ENCODE measurements at regions not wholly inside any gene's neighbourhood (a gene's known extent, or its start where the extent isn't known, plus 50 kb on each side); places are given as distances from the start of the nearest gene placed in this dataset.

DNA sequence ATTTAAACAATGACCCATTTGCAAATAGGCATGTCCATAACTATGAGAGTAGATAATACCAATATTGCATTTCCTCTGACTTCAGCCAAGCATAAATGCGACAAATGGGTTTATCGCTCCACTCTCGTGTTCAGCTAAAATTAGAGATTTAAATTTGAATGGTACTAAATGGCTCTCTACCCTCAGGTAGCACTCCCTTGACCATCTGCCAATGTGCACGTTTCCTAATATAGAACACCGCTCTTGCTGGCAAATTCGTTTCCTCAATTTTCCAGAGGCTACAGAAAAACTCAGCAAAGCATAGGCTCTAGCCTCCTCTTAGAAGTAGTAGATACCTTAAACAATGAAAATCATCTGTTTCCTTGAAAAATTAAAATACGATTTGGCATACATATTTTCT, 251.6 kb downstream of the ADGRA3 start:
- Histone ChIP-seq H3K27ac (ENCODE audit: low read length) (no peak overlapping the region), H3K4me1 (ENCODE audit: insufficient read depth, low read length) (no peaks in the 10 kb centered on the region), H3K9ac (ENCODE audit: low read depth, low read length) (no peak overlapping the region), H3K27me3 (ENCODE audit: insufficient read depth, low read length) (no peaks in the 10 kb centered on the region), H3K36me3 (ENCODE audit: insufficient read depth, low read depth, low read length) (no peaks in the 10 kb centered on the region), H3K4me3 (ENCODE audit: low read length) (no peak overlapping the region), H3K9me3 (ENCODE audit: insufficient read depth, low read depth, low read length) (no peaks in the 10 kb centered on the region; the same call in 1 of the 2 replicates)

GRCh38 chr4:22253431-22253830, 262.4 kb downstream of the ADGRA3 start:
- Histone ChIP-seq H3K9me3 (ENCODE audit: insufficient read depth, low read depth, low read length) (no peaks in the 10 kb centered on the region), H3K4me3 (ENCODE audit: low read length) (no peak overlapping the region), H3K27ac (ENCODE audit: low read length) (no peak overlapping the region), H3K27me3 (ENCODE audit: insufficient read depth, low read length) (no peaks in the 10 kb centered on the region), H3K36me3 (ENCODE audit: insufficient read depth, low read depth, low read length) (no peaks in the 10 kb centered on the region), H3K9ac (ENCODE audit: low read depth, low read length) (no peak overlapping the region), H3K4me1 (ENCODE audit: insufficient read depth, low read length) (no peaks in the 10 kb centered on the region)

DNA sequence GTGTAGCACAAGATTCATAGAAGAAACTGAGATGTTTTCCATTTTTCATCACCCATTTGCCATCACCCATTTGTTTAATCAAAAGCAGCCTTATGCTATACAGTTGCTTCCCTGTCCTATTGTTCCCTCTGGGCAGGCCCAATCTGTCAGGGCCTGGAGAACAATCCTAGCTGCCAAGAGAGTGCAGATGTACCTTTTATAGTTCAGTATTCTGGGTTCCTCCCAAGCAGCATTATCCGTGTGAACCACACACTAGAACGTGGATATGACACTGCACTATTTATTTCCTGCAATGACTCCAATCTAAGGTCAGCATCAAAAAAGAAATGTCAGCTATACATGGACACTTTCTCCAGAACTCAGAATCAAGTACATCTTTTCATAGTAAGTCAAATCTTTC, 269.0 kb downstream of the ADGRA3 start:
- Histone ChIP-seq H3K4me3 (ENCODE audit: low read length) (no peak overlapping the region), H3K36me3 (ENCODE audit: insufficient read depth, low read depth, low read length) (no peaks in the 10 kb centered on the region), H3K9me3 (ENCODE audit: insufficient read depth, low read depth, low read length) (no peaks in the 10 kb centered on the region), H3K4me1 (ENCODE audit: insufficient read depth, low read length) (no peaks in the 10 kb centered on the region), H3K9ac (ENCODE audit: low read depth, low read length) (no peak overlapping the region), H3K27ac (ENCODE audit: low read length) (no peak overlapping the region), H3K27me3 (ENCODE audit: insufficient read depth, low read length) (no peaks in the 10 kb centered on the region)

DNA sequence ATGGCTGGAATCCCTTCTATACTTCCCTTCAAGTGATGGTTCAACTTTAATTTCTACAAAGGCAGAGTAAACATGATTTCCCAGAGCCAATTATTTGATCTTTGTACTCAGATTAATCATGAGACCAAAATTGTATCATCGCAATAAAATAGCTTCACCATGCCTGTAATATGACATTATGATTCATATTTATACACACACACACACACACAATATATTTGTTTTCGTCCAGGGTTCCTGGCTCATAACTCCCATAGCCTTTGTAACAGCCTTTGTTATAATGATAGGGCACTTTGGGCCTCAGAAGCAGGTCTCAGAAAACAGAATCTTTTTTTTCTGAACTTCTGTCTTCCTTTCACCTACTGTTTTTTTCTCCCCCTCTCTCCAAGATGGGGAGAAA, 270.6 kb downstream of the ADGRA3 start:
- no peaks in the 10 kb centered on the region for H3K4me1 ChIP-seq (ENCODE audit: insufficient read depth, low read length)
- H3K4me3 ChIP-seq (ENCODE audit: low read length), result no peak overlapping the region
- H3K27ac ChIP-seq (ENCODE audit: low read length), result no peak overlapping the region
- no peak overlapping the region for H3K9ac ChIP-seq (ENCODE audit: low read depth, low read length)
- no peaks in the 10 kb centered on the region for H3K9me3 ChIP-seq (ENCODE audit: insufficient read depth, low read depth, low read length)
- no peaks in the 10 kb centered on the region for H3K36me3 ChIP-seq (ENCODE audit: insufficient read depth, low read depth, low read length)
- no peaks in the 10 kb centered on the region for H3K27me3 ChIP-seq (ENCODE audit: insufficient read depth, low read length)

DNA sequence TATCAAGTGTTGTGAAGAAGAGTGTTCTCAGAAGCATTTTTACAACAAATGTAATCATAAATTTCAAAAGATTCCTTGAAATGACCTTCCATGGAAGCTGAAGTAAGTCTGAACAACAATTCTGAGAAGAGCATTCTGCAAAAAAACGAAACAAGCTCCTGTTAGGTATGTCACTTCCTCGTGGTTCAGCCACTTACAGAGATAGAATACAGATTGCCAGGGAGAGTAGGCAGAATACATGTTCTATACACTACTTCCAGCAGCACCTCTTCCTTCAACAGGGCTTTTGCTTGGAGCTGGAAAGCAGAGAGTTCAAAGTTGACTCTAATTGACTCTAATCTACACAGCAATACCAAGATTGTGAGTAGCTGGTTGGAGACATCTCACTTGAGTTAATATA, 274.5 kb downstream of the ADGRA3 start:
- H3K4me3 ChIP-seq (ENCODE audit: low read length), result no peak overlapping the region
- no peak overlapping the region for H3K9ac ChIP-seq (ENCODE audit: low read depth, low read length)
- H3K27ac ChIP-seq (ENCODE audit: low read length), result no peak overlapping the region
- H3K27me3 ChIP-seq (ENCODE audit: insufficient read depth, low read length), result no peaks in the 10 kb centered on the region
- H3K36me3 ChIP-seq (ENCODE audit: insufficient read depth, low read depth, low read length), result no peaks in the 10 kb centered on the region
- peaks cover 14% of the 10 kb centered on the region; the same call in 1 of the 2 replicates for H3K4me1 ChIP-seq (ENCODE audit: insufficient read depth, low read length)
- H3K9me3 ChIP-seq (ENCODE audit: insufficient read depth, low read depth, low read length), result no peaks in the 10 kb centered on the region

DNA sequence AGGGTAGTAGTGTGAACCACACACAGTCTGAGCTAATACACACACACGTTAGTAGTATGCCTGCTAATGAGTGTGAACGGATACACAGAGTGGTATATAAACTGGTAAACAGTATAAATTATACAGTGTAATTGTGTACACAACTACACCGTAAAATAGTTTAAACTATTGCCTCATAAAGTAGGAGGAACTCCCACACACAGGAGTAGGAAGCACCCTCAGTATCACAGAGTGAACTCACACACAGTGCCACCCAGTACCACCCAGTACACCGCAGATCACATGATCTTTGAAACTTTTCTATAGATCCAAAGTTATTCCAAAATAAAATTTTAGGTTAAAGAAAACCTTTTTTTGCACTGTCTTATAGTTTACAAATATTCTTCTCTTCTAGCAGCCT, 275.1 kb downstream of the ADGRA3 start:
- Histone ChIP-seq H3K27me3 (ENCODE audit: insufficient read depth, low read length) (no peaks in the 10 kb centered on the region), H3K4me1 (ENCODE audit: insufficient read depth, low read length) (peaks cover 14% of the 10 kb centered on the region; the same call in 1 of the 2 replicates), H3K9me3 (ENCODE audit: insufficient read depth, low read depth, low read length) (no peaks in the 10 kb centered on the region), H3K9ac (ENCODE audit: low read depth, low read length) (no peak overlapping the region), H3K27ac (ENCODE audit: low read length) (no peak overlapping the region), H3K4me3 (ENCODE audit: low read length) (no peak overlapping the region), H3K36me3 (ENCODE audit: insufficient read depth, low read depth, low read length) (no peaks in the 10 kb centered on the region)

- H3K4me3 ChIP-seq (ENCODE audit: low read length), result no peak overlapping the region
Observed at GRCh38 chr4:22238742-22239141, 277.1 kb downstream of the ADGRA3 start.

DNA sequence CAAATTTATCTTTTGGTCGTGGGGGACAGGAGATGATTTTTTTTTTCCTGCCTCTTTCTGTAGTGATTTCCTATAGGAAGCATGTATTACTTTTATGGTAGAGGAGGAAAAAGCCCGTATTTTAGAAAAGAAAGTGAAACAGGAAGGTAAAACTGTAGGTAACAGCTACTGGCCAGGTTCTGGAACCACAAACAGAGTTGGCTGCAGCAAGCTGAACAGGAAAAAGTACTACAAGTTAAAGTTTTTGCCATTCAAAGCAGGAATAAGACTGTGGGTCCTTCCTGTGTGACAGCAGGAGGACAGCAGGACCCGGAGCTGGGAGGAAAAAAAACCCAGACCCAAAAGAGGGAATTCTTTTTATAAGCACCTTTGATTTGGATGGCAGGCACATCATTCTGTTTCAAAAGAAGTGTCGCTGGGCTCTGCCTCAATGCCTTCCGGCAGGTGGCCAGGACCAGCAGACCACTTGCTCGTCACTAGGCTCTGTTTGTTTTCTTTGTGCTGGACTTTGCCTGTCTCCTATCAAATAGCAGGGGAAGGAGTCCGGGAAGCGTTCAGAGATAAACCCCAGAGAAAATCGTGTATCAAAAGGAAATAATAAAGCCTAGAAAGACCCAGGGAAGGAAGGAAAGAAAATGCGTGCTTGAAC, 277.9 kb downstream of the ADGRA3 start:
- Histone ChIP-seq H3K27ac (ENCODE audit: low read length) (no peak overlapping the region), H3K27me3 (ENCODE audit: insufficient read depth, low read length) (no peaks in the 10 kb centered on the region), H3K9ac (ENCODE audit: low read depth, low read length) (no peak overlapping the region), H3K4me3 (ENCODE audit: low read length) (no peak overlapping the region), H3K4me1 (ENCODE audit: insufficient read depth, low read length) (peaks cover 16% of the 10 kb centered on the region; the same call in 1 of the 2 replicates), H3K36me3 (ENCODE audit: insufficient read depth, low read depth, low read length) (no peaks in the 10 kb centered on the region), H3K9me3 (ENCODE audit: insufficient read depth, low read depth, low read length) (no peaks in the 10 kb centered on the region)

More at GRCh38 chr4:22238742-22239141, 277.1 kb downstream of the ADGRA3 start:
- no peaks in the 10 kb centered on the region for H3K36me3 ChIP-seq (ENCODE audit: insufficient read depth, low read depth, low read length)
- no peaks in the 10 kb centered on the region for H3K27me3 ChIP-seq (ENCODE audit: insufficient read depth, low read length)
- H3K4me1 ChIP-seq (ENCODE audit: insufficient read depth, low read length), result peaks cover 16% of the 10 kb centered on the region; the same call in 1 of the 2 replicates
- no peak overlapping the region for H3K27ac ChIP-seq (ENCODE audit: low read length)
- no peak overlapping the region for H3K9ac ChIP-seq (ENCODE audit: low read depth, low read length)
- H3K9me3 ChIP-seq (ENCODE audit: insufficient read depth, low read depth, low read length), result no peaks in the 10 kb centered on the region

DNA sequence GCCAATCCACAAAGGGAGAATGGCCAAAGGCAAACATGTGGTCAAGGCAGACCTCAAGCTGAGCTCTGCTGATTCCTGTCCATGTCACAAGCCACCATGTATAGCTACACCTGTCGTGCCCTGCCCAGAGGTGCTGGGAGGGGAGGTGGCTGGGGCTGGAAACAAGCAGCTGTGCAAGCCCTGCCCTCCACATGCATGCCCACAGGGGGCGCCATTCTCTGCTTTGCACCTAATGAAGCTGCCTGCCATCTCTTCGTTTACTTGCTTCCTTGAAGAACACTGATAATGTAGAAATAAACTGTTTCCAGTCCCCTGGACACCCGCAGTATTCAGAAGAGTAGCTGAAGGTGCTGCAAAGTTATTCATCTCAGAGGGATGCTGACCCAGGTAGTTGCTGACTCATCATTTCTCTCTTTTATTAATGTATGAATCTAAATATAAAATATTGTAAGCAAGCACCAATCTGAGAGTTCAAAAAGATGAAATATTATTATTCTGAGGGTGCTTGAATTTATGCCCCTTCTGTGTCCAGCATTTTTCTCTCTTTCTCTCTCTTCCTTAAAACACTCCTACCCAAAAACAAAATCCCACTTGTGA, 278.6 kb downstream of the ADGRA3 start:
- H3K4me1 ChIP-seq (ENCODE audit: insufficient read depth, low read length), result peaks cover 16% of the 10 kb centered on the region; the same call in 1 of the 2 replicates
- H3K9me3 ChIP-seq (ENCODE audit: insufficient read depth, low read depth, low read length), result no peaks in the 10 kb centered on the region
- H3K27me3 ChIP-seq (ENCODE audit: insufficient read depth, low read length), result no peaks in the 10 kb centered on the region
- no peak overlapping the region for H3K27ac ChIP-seq (ENCODE audit: low read length)
- H3K4me3 ChIP-seq (ENCODE audit: low read length), result no peak overlapping the region
- no peaks in the 10 kb centered on the region for H3K36me3 ChIP-seq (ENCODE audit: insufficient read depth, low read depth, low read length)
- no peak overlapping the region for H3K9ac ChIP-seq (ENCODE audit: low read depth, low read length)

- H3K27ac ChIP-seq (ENCODE audit: low read length), result no peak overlapping the region
Observed at GRCh38 chr4:22235698-22236097, 280.2 kb downstream of the ADGRA3 start.

DNA sequence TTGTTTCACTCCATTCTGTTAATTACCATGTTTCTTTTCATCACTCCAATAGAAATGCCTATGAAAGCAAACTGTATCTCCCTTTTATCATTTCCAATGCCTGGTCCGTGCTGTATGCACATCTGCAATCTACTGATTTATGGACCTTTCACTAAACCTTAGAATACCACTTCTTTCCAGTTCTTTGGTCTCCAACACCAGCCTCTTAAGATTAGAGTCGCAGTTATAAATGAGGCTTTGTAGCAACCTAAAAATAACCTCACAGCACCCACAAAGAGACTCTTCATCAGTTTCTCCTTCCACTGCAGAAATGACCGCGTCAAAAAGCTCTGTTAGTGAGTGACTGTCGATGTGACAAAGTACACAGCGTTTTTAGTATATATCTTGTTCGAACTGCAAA, 282.6 kb downstream of the ADGRA3 start:
- Histone ChIP-seq H3K9ac (ENCODE audit: low read depth, low read length) (no peak overlapping the region), H3K9me3 (ENCODE audit: insufficient read depth, low read depth, low read length) (no peaks in the 10 kb centered on the region), H3K27me3 (ENCODE audit: insufficient read depth, low read length) (no peaks in the 10 kb centered on the region), H3K4me1 (ENCODE audit: insufficient read depth, low read length) (peaks cover 12% of the 10 kb centered on the region; the same call in 1 of the 2 replicates), H3K36me3 (ENCODE audit: insufficient read depth, low read depth, low read length) (no peaks in the 10 kb centered on the region), H3K4me3 (ENCODE audit: low read length) (no peak overlapping the region), H3K27ac (ENCODE audit: low read length) (no peak overlapping the region)

More at GRCh38 chr4:22235698-22236097, 280.2 kb downstream of the ADGRA3 start:
- Histone ChIP-seq H3K36me3 (ENCODE audit: insufficient read depth, low read depth, low read length) (no peaks in the 10 kb centered on the region), H3K9me3 (ENCODE audit: insufficient read depth, low read depth, low read length) (no peaks in the 10 kb centered on the region), H3K4me3 (ENCODE audit: low read length) (no peak overlapping the region), H3K4me1 (ENCODE audit: insufficient read depth, low read length) (peaks cover 16% of the 10 kb centered on the region; the same call in 1 of the 2 replicates), H3K27me3 (ENCODE audit: insufficient read depth, low read length) (no peaks in the 10 kb centered on the region), H3K9ac (ENCODE audit: low read depth, low read length) (no peak overlapping the region)

DNA sequence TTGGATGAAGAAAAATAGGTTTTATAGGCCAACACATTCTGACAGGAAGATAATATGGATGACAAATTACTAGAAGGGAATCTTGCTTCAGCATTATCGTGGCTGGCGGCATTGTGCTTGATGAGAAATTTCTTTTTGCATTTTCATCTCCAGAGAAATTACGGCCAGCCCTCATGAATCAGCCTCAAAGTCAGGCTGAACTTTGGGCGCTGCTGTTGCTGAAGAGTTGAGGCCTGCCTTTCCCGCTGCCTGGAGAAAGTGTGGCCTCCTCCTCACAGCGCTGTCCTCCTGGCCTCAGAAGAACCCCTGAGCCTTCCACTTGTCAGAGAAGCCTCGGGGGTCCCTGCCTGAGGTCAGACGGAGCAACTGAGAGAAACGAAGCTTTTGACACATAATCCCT, 272.4 kb upstream of the KCNIP4 start:
- Histone ChIP-seq H3K27me3 (ENCODE audit: insufficient read depth, low read length) (no peaks in the 10 kb centered on the region), H3K4me3 (ENCODE audit: low read length) (no peak overlapping the region), H3K9ac (ENCODE audit: low read depth, low read length) (no peak overlapping the region), H3K36me3 (ENCODE audit: insufficient read depth, low read depth, low read length) (no peaks in the 10 kb centered on the region), H3K4me1 (ENCODE audit: insufficient read depth, low read length) (no peaks in the 10 kb centered on the region), H3K9me3 (ENCODE audit: insufficient read depth, low read depth, low read length) (no peaks in the 10 kb centered on the region), H3K27ac (ENCODE audit: low read length) (no peak overlapping the region)
